ENCODE measurements at regions not wholly inside any gene's neighbourhood (a gene's known extent, or its start where the extent isn't known, plus 50 kb on each side); places are given as distances from the start of the nearest gene placed in this dataset.

- Histone ChIP-seq H3K27me3 (replicated peaks in 1 of 4; ENCODE audit: control insufficient read depth in 3 of 4, extremely low read depth in 1 of 4, insufficient read depth in 3 of 4, low read length in 3 of 4) (no peaks in the 10 kb centered on the region), H3K9ac (replicated peaks in 1 of 4; ENCODE audit: extremely low read depth in 1 of 4, low read depth in 3 of 4, low read length in 3 of 4) (no peak overlapping the region), H3K23ac (ENCODE audit: insufficient read length) (no peak overlapping the region), H2BK20ac (ENCODE audit: low read length) (no peak overlapping the region), H3K4me1 (replicated peaks in 1 of 4; ENCODE audit: control insufficient read depth in 3 of 4, insufficient read depth in 4 of 4, low read length in 3 of 4) (no peaks in the 10 kb centered on the region), H4K91ac (replicated peaks; ENCODE audit: insufficient read length, low read length) (no peak overlapping the region), H2BK120ac (replicated peaks; ENCODE audit: low read depth, low read length) (no peak overlapping the region), H3K4ac (replicated peaks; ENCODE audit: insufficient read length, low read depth, low read length) (no peak overlapping the region), H2BK5ac (ENCODE audit: low read depth, low read length) (no peak overlapping the region), H2AFZ (ENCODE audit: low read length) (0 out of 2 replicates have a peak overlapping the region, but pooled peaks have one; percentile 3), H2BK15ac (ENCODE audit: low read length) (no peak overlapping the region), H4K5ac (ENCODE audit: insufficient read length, low read depth, low read length) (no peak overlapping the region), H3K4me3 (ENCODE audit: extremely low read depth in 1 of 4, insufficient read depth in 2 of 4, low read depth in 3 of 4, low read length in 4 of 4) (no peak overlapping the region), H3K23me2 (ENCODE audit: low read depth, low read length) (no peaks in the 10 kb centered on the region), H4K8ac (ENCODE audit: extremely low read depth, insufficient read depth, low read length) (no peak overlapping the region; the same call in 1 of the 2 replicates), H3K56ac (replicated peaks; ENCODE audit: insufficient read length, low read depth, low read length) (no peak overlapping the region), H2AK5ac (ENCODE audit: low read depth, low read length) (no peak overlapping the region), H3K36me3 (ENCODE audit: control insufficient read depth in 2 of 4, insufficient read depth in 4 of 4, low read length in 3 of 4) (no peaks in the 10 kb centered on the region), H2BK12ac (ENCODE audit: low read depth, low read length) (no peak overlapping the region), H3K18ac (ENCODE audit: extremely low read depth, low read length) (no peak overlapping the region), H4K20me1 (replicated peaks in 1 of 2; ENCODE audit: control insufficient read depth in 1 of 2, insufficient read depth in 2 of 2, low read length in 2 of 2) (no peaks in the 10 kb centered on the region), H3K9me3 (ENCODE audit: insufficient read depth in 2 of 2, low read depth in 1 of 2, low read length in 1 of 2) (peaks cover 0 to 6% of the 10 kb centered on the region in 2 experiments; a peak in 1 of 4 replicates), H3K79me2 (ENCODE audit: control insufficient read depth in 1 of 2, insufficient read depth in 2 of 2, low read length in 2 of 2) (no peaks in the 10 kb centered on the region), H3K27ac (ENCODE audit: low read depth, low read length) (no peak overlapping the region), H3K4me2 (ENCODE audit: insufficient read depth in 1 of 2, low read depth in 2 of 2, low read length in 2 of 2) (no peak overlapping the region), H3K14ac (ENCODE audit: insufficient read length) (no peak overlapping the region), H3K79me1 (ENCODE audit: low read depth, low read length) (no peaks in the 10 kb centered on the region)
- 96% methylated on average over 1 of the region's 1 CpG; no CpG with 5 or more reads in 1 of the 2 experiments for WGBS, 2 experiments (ENCODE audit: extremely low coverage in 1 of 2, insufficient coverage in 1 of 2, insufficient read length in 1 of 2, insufficient replicate concordance in 2 of 2, low coverage in 1 of 2, low lambda C conversion rate in 2 of 2, missing lambda C conversion rate in 1 of 2)
- POLR2A ChIA-PET (ENCODE audit: partially characterized antibody), result no interaction called here
- no peak for TF ChIP-seq ASH2L (IDR thresholded peaks at IDR 0.05; ENCODE audit: low read length)
- no peak for TF ChIP-seq JUND (IDR thresholded peaks at IDR 0.05; ENCODE audit: low read length)
- TF ChIP-seq POU5F1 (IDR thresholded peaks at IDR 0.05; ENCODE audit: low read depth, low read length), result no peak
- TF ChIP-seq CHD2 (IDR thresholded peaks at IDR 0.05; ENCODE audit: low read length), result no peak
- TF ChIP-seq CEBPB (IDR thresholded peaks at IDR 0.05; ENCODE audit: low read depth, low read length), result no peak
- TF ChIP-seq CTBP2 (IDR thresholded peaks at IDR 0.05; ENCODE audit: borderline replicate concordance, insufficient read depth, insufficient read length, low read length), result no peak
- no peak for TF ChIP-seq TCF12 (IDR thresholded peaks at IDR 0.05; ENCODE audit: low read depth, low read length)
- no peak for TF ChIP-seq SAP30 (IDR thresholded peaks at IDR 0.05; ENCODE audit: insufficient read depth, insufficient replicate concordance, low read length)
- TF ChIP-seq RAD21 (IDR thresholded peaks at IDR 0.05 in 1 of 2, conservative IDR thresholded peaks at IDR 0.05 in 1 of 2; ENCODE audit: low read depth in 2 of 2, low read length in 2 of 2), result no peak
- no peak for TF ChIP-seq SRF (IDR thresholded peaks at IDR 0.05; ENCODE audit: low read depth, low read length)
- TF ChIP-seq EZH2 (IDR thresholded peaks at IDR 0.05; ENCODE audit: low read depth, low read length, severe bottlenecking), result no peak
- TF ChIP-seq SIN3A (conservative IDR thresholded peaks at IDR 0.05 in 1 of 2, IDR thresholded peaks at IDR 0.05 in 1 of 2; ENCODE audit: low read depth in 1 of 2, low read length in 2 of 2), result no peak
- no peak for TF ChIP-seq MAX (IDR thresholded peaks at IDR 0.05)
- CTCF ChIA-PET (ENCODE audit: partially characterized antibody), result no interaction called here
- peak; percentile 28 for FAIRE-seq
- no peak for DNase-seq (ENCODE audit: low read depth in 1 of 2, low spot score in 2 of 2)
Measured at GRCh38 chr15:38154255-38154654, 98.4 kb upstream of the SPRED1 start.
